ENCODE measurements at regions not wholly inside any gene's neighbourhood (a gene's known extent, or its start where the extent isn't known, plus 50 kb on each side); places are given as distances from the start of the nearest gene placed in this dataset.

DNA sequence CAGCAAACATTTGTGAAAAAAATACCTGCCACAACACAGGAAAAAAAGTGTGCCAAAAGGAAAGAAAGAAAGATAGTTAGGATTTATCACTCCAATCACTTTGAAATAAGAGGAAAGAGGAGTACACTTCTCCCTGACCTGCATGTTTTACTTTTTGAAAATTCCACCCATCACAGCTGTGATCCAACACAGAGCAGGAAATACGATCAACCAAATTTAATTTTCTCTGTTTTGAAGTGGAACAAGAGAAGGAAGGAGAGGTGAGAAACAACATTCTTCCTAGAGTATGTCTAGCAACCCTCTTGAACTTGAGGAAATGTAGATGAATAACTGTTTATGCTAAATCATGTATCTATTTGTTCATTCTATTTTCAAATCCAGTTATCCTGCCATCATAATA is 284.7 kb upstream of the SYT1 start:
- DNase-seq: no peak
- no peaks in the 10 kb centered on the region for H3K4me1 ChIP-seq
- no peak overlapping the region for H3K27ac ChIP-seq (replicated peaks)
- H3K4me3 ChIP-seq: no peak overlapping the region
- TF ChIP-seq, protein P1, sequence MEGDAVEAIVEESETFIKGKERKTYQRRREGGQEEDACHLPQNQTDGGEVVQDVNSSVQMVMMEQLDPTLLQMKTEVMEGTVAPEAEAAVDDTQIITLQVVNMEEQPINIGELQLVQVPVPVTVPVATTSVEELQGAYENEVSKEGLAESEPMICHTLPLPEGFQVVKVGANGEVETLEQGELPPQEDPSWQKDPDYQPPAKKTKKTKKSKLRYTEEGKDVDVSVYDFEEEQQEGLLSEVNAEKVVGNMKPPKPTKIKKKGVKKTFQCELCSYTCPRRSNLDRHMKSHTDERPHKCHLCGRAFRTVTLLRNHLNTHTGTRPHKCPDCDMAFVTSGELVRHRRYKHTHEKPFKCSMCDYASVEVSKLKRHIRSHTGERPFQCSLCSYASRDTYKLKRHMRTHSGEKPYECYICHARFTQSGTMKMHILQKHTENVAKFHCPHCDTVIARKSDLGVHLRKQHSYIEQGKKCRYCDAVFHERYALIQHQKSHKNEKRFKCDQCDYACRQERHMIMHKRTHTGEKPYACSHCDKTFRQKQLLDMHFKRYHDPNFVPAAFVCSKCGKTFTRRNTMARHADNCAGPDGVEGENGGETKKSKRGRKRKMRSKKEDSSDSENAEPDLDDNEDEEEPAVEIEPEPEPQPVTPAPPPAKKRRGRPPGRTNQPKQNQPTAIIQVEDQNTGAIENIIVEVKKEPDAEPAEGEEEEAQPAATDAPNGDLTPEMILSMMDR (IDR thresholded peaks at IDR 0.05; ENCODE audit: borderline replicate concordance): no peak
- intact Hi-C loops (cut with micrococcal nuclease): no loop called here
- H3K27me3 ChIP-seq (ENCODE audit: low read depth): no peaks in the 10 kb centered on the region
- H3K36me3 ChIP-seq: no peaks in the 10 kb centered on the region
- peaks cover 36% of the 10 kb centered on the region for H3K9me3 ChIP-seq (replicated peaks)

DNA sequence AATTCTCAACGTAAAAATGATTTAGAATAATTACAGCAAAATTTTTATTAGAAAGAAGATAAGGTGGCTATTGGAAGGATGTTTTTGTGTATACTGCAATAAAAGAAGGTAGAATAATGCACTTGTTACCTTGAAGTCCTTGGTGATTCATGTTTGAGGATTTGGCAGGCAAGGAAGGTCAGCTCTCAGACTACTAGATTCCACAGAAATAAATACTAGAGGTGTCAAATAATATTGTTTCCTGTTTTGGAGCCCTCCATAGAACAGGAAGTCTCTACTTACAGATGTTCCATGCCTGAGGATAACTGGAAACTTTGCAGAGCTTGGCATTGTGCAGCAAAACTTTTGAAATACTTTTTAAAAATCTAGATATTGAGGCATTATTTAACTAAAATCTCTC is 284.3 kb upstream of the SYT1 start:
- intact Hi-C loops (cut with micrococcal nuclease): no loop called here
- peaks cover 37% of the 10 kb centered on the region for H3K9me3 ChIP-seq (replicated peaks)
- H3K27me3 ChIP-seq (ENCODE audit: low read depth): no peaks in the 10 kb centered on the region
- H3K36me3 ChIP-seq: no peaks in the 10 kb centered on the region
- no peak for DNase-seq
- H3K27ac ChIP-seq (replicated peaks): no peak overlapping the region
- H3K4me3 ChIP-seq: no peak overlapping the region
- TF ChIP-seq, protein P1 (IDR thresholded peaks at IDR 0.05; ENCODE audit: borderline replicate concordance): no peak
- no peaks in the 10 kb centered on the region for H3K4me1 ChIP-seq

DNA sequence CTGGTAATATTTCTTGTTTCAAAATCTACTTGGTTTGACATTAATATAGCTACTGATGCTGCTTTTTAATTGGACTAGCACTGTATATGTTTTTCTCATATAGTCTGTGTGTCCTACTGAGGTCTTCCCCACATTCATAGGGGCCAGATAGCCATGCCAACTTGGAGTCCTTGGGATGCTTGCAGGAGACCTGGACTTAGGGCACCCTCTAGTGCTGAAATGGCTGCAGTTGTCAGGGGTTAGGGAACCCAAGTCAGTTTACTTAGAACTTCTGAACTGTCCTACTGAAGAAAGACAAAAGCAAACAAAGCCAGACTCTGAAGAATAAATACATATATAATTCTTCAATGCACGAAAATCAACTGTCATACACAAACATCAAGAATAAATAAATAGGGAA is 279.9 kb upstream of the SYT1 start:
- DNase-seq: no peak
- TF ChIP-seq, protein P1 (IDR thresholded peaks at IDR 0.05; ENCODE audit: borderline replicate concordance): no peak
- intact Hi-C loops (cut with micrococcal nuclease): no loop called here
- Histone ChIP-seq H3K4me3 (no peak overlapping the region), H3K36me3 (no peaks in the 10 kb centered on the region), H3K27me3 (ENCODE audit: low read depth) (no peaks in the 10 kb centered on the region), H3K27ac (replicated peaks) (no peak overlapping the region), H3K9me3 (replicated peaks) (peaks cover 55% of the 10 kb centered on the region), H3K4me1 (no peaks in the 10 kb centered on the region)

DNA sequence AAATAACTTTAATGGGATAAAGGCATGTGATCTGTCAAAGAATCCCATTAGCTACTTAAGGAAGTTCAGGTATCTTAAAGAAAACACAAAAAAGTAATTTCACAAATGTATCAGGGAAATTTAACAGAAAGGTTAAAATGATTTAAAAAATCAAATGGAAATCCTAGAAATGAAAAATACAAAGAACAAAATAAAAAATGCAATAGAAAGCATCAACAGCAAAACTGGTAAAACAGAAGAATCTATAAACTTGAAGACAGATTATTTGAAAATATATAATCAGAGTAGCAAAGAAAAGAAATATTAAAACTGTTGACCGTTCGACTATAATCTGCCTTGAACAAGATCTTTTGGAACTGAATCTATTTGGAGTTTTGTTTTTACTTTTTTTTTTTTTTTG is 279.4 kb upstream of the SYT1 start:
- H3K27me3 ChIP-seq (ENCODE audit: low read depth): no peaks in the 10 kb centered on the region
- no peak for DNase-seq
- TF ChIP-seq, protein P1 (IDR thresholded peaks at IDR 0.05; ENCODE audit: borderline replicate concordance): no peak
- H3K4me1 ChIP-seq: no peaks in the 10 kb centered on the region
- intact Hi-C loops (cut with micrococcal nuclease): no loop called here
- no peaks in the 10 kb centered on the region for H3K36me3 ChIP-seq
- H3K27ac ChIP-seq (replicated peaks): no peak overlapping the region
- peaks cover 55% of the 10 kb centered on the region for H3K9me3 ChIP-seq (replicated peaks)
- H3K4me3 ChIP-seq: no peak overlapping the region

DNA sequence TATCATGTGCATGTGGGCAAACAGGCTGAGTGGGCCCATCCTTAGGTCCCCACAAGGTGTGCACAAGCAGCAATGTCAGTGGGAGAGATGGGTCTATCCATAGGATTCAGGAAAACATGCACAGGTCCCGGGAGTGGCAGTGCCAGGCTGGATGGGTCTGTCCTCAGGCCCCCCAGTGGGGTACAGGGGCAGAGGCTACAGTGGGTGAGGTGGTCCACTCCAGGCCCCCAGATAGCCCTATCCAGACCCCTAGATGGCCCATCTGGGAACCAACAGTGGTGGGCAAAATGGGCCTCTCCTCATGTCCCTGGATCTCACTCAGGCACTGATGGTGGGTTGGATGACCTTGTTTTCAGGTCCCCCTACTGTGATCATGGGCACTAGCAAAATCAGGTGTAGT is 277.8 kb upstream of the SYT1 start:
- no peak for DNase-seq

More for the DNA sequence above, 277.8 kb upstream of the SYT1 start:
- Histone ChIP-seq H3K27ac (replicated peaks) (no peak overlapping the region), H3K9me3 (replicated peaks) (peaks cover 55% of the 10 kb centered on the region), H3K27me3 (ENCODE audit: low read depth) (no peaks in the 10 kb centered on the region), H3K36me3 (no peaks in the 10 kb centered on the region), H3K4me3 (no peak overlapping the region), H3K4me1 (no peaks in the 10 kb centered on the region)
- intact Hi-C loops (cut with micrococcal nuclease): no loop called here
- TF ChIP-seq, protein P1 (IDR thresholded peaks at IDR 0.05; ENCODE audit: borderline replicate concordance): no peak
